PC-3 (cell line): ENCODE measurements at regions not wholly inside any gene's neighbourhood (a gene's known extent, or its start where the extent isn't known, plus 50 kb on each side); places are given as distances from the start of the nearest gene placed in this dataset.
A peak's percentile ranks its signal among the peaks of the same experiment; 100 is the strongest.

Source experiments
- ATAC-seq: fragments of 200-7000 bp; cut with Tn5 transposase; 2 replicates; pipeline ENCODE4 v1.9.1; 2020; ENCODE audit warnings: mild to moderate bottlenecking, moderate library complexity
- BruUV-seq: library from RNA; stranded (reverse); fragments of 400-500 nt; replicated peaks from 2 replicates; lab custom pipeline; 2021; lab: Mats Ljungman, UMichigan
- CTCF ChIA-PET: fragments of 300-600 bp; sonication (Branson Sonifier 250); formaldehyde crosslinking; loops from one replicate; lab custom pipeline; 2022; ENCODE audit warnings: antibody characterized with exemption; lab: Charles Lee
- POLR2A ChIA-PET: fragments of 300-600 bp; sonication (Branson Sonifier 250); formaldehyde crosslinking; loops from one replicate; lab custom pipeline; 2022; ENCODE audit warnings: antibody characterized with exemption; ENCODE audit not compliant: unreplicated experiment; lab: Charles Lee
- DNase-seq: peaks from one replicate; pipeline ENCODE4 v3.0.0-alpha.2; 2015
- H2AFZ ChIP-seq: fragments of 300-600 bp; sonication (generic); 2 replicates; pipeline ENCODE4 v1.6.0; 2016; ENCODE audit warnings: antibody characterized with exemption, low read length
- H3F3A ChIP-seq: fragments of 300-600 bp; sonication (generic); one replicate; pipeline ENCODE4 v1.6.0; 2017; ENCODE audit warnings: antibody characterized with exemption, low read length, control low read depth, mild to moderate bottlenecking; ENCODE audit not compliant: unreplicated experiment
- H3K27ac ChIP-seq: fragments of 300-600 bp; sonication (generic); 2 replicates; pipeline ENCODE4 v1.5.1; 2016; ENCODE audit warnings: mild to moderate bottlenecking, low read length
- H3K27me3 ChIP-seq: fragments of 300-600 bp; sonication (generic); 2 replicates; pipeline ENCODE4 v1.6.1; 2016; ENCODE audit warnings: low read length, mixed read lengths
- H3K36me3 ChIP-seq: fragments of 300-600 bp; sonication (generic); 2 replicates; pipeline ENCODE4 v1.6.1; 2016; ENCODE audit warnings: low read depth, mixed run types, low read length, mixed read lengths
- H3K4me1 ChIP-seq: fragments of 300-600 bp; sonication (generic); 2 replicates; pipeline ENCODE4 v1.5.1; 2016; ENCODE audit warnings: low read length; ENCODE audit not compliant: insufficient read depth
- H3K4me2 ChIP-seq: fragments of 300-600 bp; sonication (generic); 2 replicates; pipeline ENCODE4 v1.6.0; 2016; ENCODE audit warnings: low read length
- H3K4me3 ChIP-seq: fragments of 300-600 bp; sonication (generic); 2 replicates; pipeline ENCODE4 v1.5.1; 2016; ENCODE audit warnings: mild to moderate bottlenecking, low read length, mixed read lengths
- H3K79me2 ChIP-seq: fragments of 300-600 bp; sonication (generic); 2 replicates; pipeline ENCODE4 v1.6.1; 2017; ENCODE audit warnings: low read length, mixed read lengths
- H3K9ac ChIP-seq: fragments of 300-600 bp; sonication (generic); 2 replicates; pipeline ENCODE4 v1.6.0; 2016; ENCODE audit warnings: mild to moderate bottlenecking, low read length
- H3K9me2 ChIP-seq: fragments of 300-600 bp; sonication (generic); replicated peaks from 2 replicates; pipeline ENCODE4 v1.6.1; 2016; ENCODE audit warnings: mixed run types, low read length, mixed read lengths
- H3K9me3 ChIP-seq: fragments of 300-600 bp; sonication (generic); 2 replicates; pipeline ENCODE4 v1.6.1; 2016; ENCODE audit warnings: low read length, mixed read lengths
- H4K20me1 ChIP-seq: fragments of 300-600 bp; sonication (generic); 2 replicates; pipeline ENCODE4 v1.6.1; 2016; ENCODE audit warnings: low read length, mixed read lengths
- CTCF ChIP-seq: fragments of 300-600 bp; sonication (generic); conservative IDR thresholded peaks from 2 replicates; pipeline ENCODE4 v1.5.1; 2017; ENCODE audit warnings: antibody characterized with exemption, low read depth, mild to moderate bottlenecking, low read length
- EZH2 ChIP-seq: fragments of 300-600 bp; sonication (generic); IDR thresholded peaks from one replicate; pipeline ENCODE4 v1.6.1; 2017; ENCODE audit warnings: antibody characterized with exemption, mild to moderate bottlenecking, low read length; ENCODE audit not compliant: unreplicated experiment
- EZH2phosphoT487 ChIP-seq: fragments of 300-600 bp; sonication (generic); IDR thresholded peaks from 2 replicates; pipeline ENCODE4 v1.6.1; 2018; ENCODE audit warnings: mild to moderate bottlenecking, antibody characterized with exemption, low read length, borderline replicate concordance
- intact Hi-C: fragments of 100-400 bp; cut with micrococcal nuclease; formaldehyde crosslinking; loops from 2 replicates; pipeline ENCODE4 v1.9.0; 2023

- H3K9ac ChIP-seq, result peak overlapping the region; percentile 3; the same call in 1 of the 2 replicates
- POLR2A ChIA-PET, result interaction anchor here (0.6 kb wide), 2 partner anchors 26 to 84 kb away, joined by 4 to 6 read pairs; no protein-coding TSS in a partner anchor
- TF ChIP-seq CTCF, result no peak
- no peak for TF ChIP-seq EZH2
- no peak for TF ChIP-seq EZH2phosphoT487
- intact Hi-C loops, result no loop called here
- H2AFZ ChIP-seq, result no peak overlapping the region
- no peaks in the 10 kb centered on the region for H3K79me2 ChIP-seq
- H3F3A ChIP-seq, result no peaks in the 10 kb centered on the region
- DNase-seq (peak; percentile 90), ATAC-seq (peak; percentile 77)
- no peaks in the 10 kb centered on the region for H3K36me3 ChIP-seq
- H3K27ac ChIP-seq, result peak overlapping the region; percentile 53
- H3K27me3 ChIP-seq, result no peaks in the 10 kb centered on the region
- H4K20me1 ChIP-seq, result no peaks in the 10 kb centered on the region
- H3K9me2 ChIP-seq, result no peaks in the 10 kb centered on the region
- 0 out of 2 replicates have a peak, but pooled peaks cover 3% of the 10 kb centered on the region for H3K9me3 ChIP-seq
- no peak overlapping the region for H3K4me3 ChIP-seq
- H3K4me1 ChIP-seq, result peaks cover 39% of the 10 kb centered on the region
- CTCF ChIA-PET, result no interaction called here
- H3K4me2 ChIP-seq, result peak overlapping the region; percentile 18; the same call in 1 of the 2 replicates
- BruUV-seq, result no TSS peak
Observed at GRCh38 chr11:130775306-130776060, 140.8 kb downstream of the SNX19 start.

DNA sequence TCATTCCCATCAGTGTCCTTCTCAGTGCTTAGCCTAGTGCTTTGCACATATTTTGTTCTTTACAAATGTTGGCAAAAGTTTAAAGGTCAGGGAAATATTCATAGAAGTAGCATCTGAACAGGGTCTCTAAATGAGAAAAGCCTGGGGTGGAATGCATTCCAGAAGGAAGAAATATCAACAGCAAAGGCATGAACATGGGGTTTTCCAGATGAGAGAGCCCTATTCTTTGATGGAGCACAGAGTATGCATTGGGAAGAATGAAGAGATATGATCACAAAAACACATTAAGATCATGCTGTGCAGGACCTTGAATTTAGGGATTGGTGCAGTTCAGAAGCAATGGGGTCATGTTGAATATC lies 140.2 kb downstream of the SNX19 start:
- no peak overlapping the region for H2AFZ ChIP-seq
- no peaks in the 10 kb centered on the region for H3K27me3 ChIP-seq
- H3K4me3 ChIP-seq, result no peak overlapping the region
- H3K4me2 ChIP-seq, result no peak overlapping the region
- H3K9ac ChIP-seq, result peak overlapping the region; percentile 3; the same call in 1 of the 2 replicates
- ATAC-seq, result no peak
- no peaks in the 10 kb centered on the region for H3K36me3 ChIP-seq
- BruUV-seq, result no TSS peak
- no peaks in the 10 kb centered on the region for H3K79me2 ChIP-seq
- peak overlapping the region; percentile 53 for H3K27ac ChIP-seq
- 0 out of 2 replicates have a peak, but pooled peaks cover 3% of the 10 kb centered on the region for H3K9me3 ChIP-seq
- POLR2A ChIA-PET, result no interaction called here
- DNase-seq, result no peak
- H4K20me1 ChIP-seq, result no peaks in the 10 kb centered on the region
- H3K9me2 ChIP-seq, result no peaks in the 10 kb centered on the region
- no peak for TF ChIP-seq EZH2
- TF ChIP-seq CTCF, result no peak
- no peak for TF ChIP-seq EZH2phosphoT487
- H3K4me1 ChIP-seq, result peaks cover 41% of the 10 kb centered on the region
- intact Hi-C loops, result no loop called here
- H3F3A ChIP-seq, result no peaks in the 10 kb centered on the region
- CTCF ChIA-PET, result no interaction called here

GRCh38 chr11:130778026-130778425 lies 138.3 kb downstream of the SNX19 start:
- Histone ChIP-seq H3K4me1 (peaks cover 46% of the 10 kb centered on the region), H3K4me2 (no peak overlapping the region), H3K79me2 (no peaks in the 10 kb centered on the region), H3K36me3 (no peaks in the 10 kb centered on the region), H3K9ac (no peak overlapping the region), H2AFZ (no peak overlapping the region), H3K9me2 (no peaks in the 10 kb centered on the region), H3F3A (no peaks in the 10 kb centered on the region), H4K20me1 (no peaks in the 10 kb centered on the region), H3K27ac (no peak overlapping the region), H3K4me3 (no peak overlapping the region), H3K27me3 (no peaks in the 10 kb centered on the region), H3K9me3 (0 out of 2 replicates have a peak, but pooled peaks cover 3% of the 10 kb centered on the region)
- no TSS peak for BruUV-seq
- POLR2A ChIA-PET, result no interaction called here
- TF ChIP-seq CTCF, result no peak
- no peak for TF ChIP-seq EZH2
- no peak for TF ChIP-seq EZH2phosphoT487
- DNase-seq (no peak), ATAC-seq (no peak)
- CTCF ChIA-PET, result no interaction called here
- intact Hi-C loops, result no loop called here
